Astrocyte of the spinal cord (primary cell): ENCODE measurements at regions not wholly inside any gene's neighbourhood (a gene's known extent, or its start where the extent isn't known, plus 50 kb on each side); places are given as distances from the start of the nearest gene placed in this dataset.

ENCODE experiments used
- DNase-seq: peaks from one replicate; pipeline ENCODE4 v3.0.0; 2011; ENCODE audit warnings: low read depth, low spot score
- H3K4me3 ChIP-seq: 2 replicates; pipeline ENCODE4 v1.5.1; 2011; ENCODE audit warnings: low read depth, mild to moderate bottlenecking, low read length, moderate library complexity
- CTCF ChIP-seq: IDR thresholded peaks from 2 replicates; pipeline ENCODE4 v1.5.1; 2012; ENCODE audit warnings: low read depth, mild to moderate bottlenecking, low read length, inconsistent platforms
- in situ Hi-C: cut with HindIII; loops from 2 replicates; pipeline ENCODE4 v1.10.0; 2017; ENCODE audit warnings: low sequenced_read_pairs

GRCh38 chr5:173509060-173509459 lies 107.4 kb downstream of the BOD1 start:
- H3K4me3 ChIP-seq: no peak overlapping the region
- TF ChIP-seq CTCF: no peak
- no peak for DNase-seq
- in situ Hi-C loops: no loop called here

GRCh38 chr5:173507171-173507570 lies 109.3 kb downstream of the BOD1 start:
- in situ Hi-C loops: no loop called here
- no peak overlapping the region for H3K4me3 ChIP-seq
- no peak for TF ChIP-seq CTCF
- DNase-seq: no peak

GRCh38 chr5:173505634-173506033 lies 110.8 kb downstream of the BOD1 start:
- TF ChIP-seq CTCF: no peak
- H3K4me3 ChIP-seq: no peak overlapping the region
- in situ Hi-C loops: no loop called here
- DNase-seq: no peak

- no peak overlapping the region for H3K4me3 ChIP-seq
- in situ Hi-C loops: no loop called here
- no peak for TF ChIP-seq CTCF
- DNase-seq: no peak
These were observed 114.5 kb downstream of the BOD1 start for GRCh38 chr5:173501922-173502321.

GRCh38 chr5:173501271-173501670 lies 115.2 kb downstream of the BOD1 start:
- in situ Hi-C loops: no loop called here
- no peak overlapping the region for H3K4me3 ChIP-seq
- DNase-seq: no peak
- no peak for TF ChIP-seq CTCF

GRCh38 chr5:173500213-173500560 lies 116.3 kb downstream of the BOD1 start:
- no peak for TF ChIP-seq CTCF
- in situ Hi-C loops: no loop called here
- no peak for DNase-seq
- no peak overlapping the region for H3K4me3 ChIP-seq

GRCh38 chr5:173499471-173500212 lies 116.8 kb downstream of the BOD1 start:
- no peak overlapping the region for H3K4me3 ChIP-seq
- TF ChIP-seq CTCF: no peak
- in situ Hi-C loops: no loop called here
- DNase-seq: no peak
